Suprapubic skin (tissue), 4 donors: ENCODE measurements at regions not wholly inside any gene's neighbourhood (a gene's known extent, or its start where the extent isn't known, plus 50 kb on each side); places are given as distances from the start of the nearest gene placed in this dataset.

Source experiments
- EP300 ChIP-seq: sonication (generic); formaldehyde crosslinking; IDR thresholded peaks from one replicate; pipeline ENCODE4 v1.6.1; 2017; ENCODE audit warnings: antibody characterized with exemption
- POLR2A ChIP-seq, 2 donors: fragments of 450-650 bp; IDR thresholded peaks; one replicate each; pipeline ENCODE4 v1.6.1; 2017; ENCODE audit warnings: antibody characterized with exemption in 2 of 2, mild to moderate bottlenecking in 2 of 2, moderate library complexity in 2 of 2
- POLR2AphosphoS5 ChIP-seq, 3 donors: sonication (generic); formaldehyde crosslinking; IDR thresholded peaks; one replicate each; pipeline ENCODE4 v1.6.1; 2017; ENCODE audit warnings: antibody characterized with exemption in 3 of 3
- TF ChIP-seq, protein P1 (sequence below), 2 donors: fragments of 200-600 bp in 1 of 2; fragments of 450-650 bp in 1 of 2; sonication (generic) in 1 of 2; IDR thresholded peaks; one replicate each; pipeline ENCODE4 v1.5.1; 2016 to 2019; ENCODE audit warnings: antibody characterized with exemption in 2 of 2, mild to moderate bottlenecking in 1 of 2, moderate library complexity in 1 of 2

DNA sequence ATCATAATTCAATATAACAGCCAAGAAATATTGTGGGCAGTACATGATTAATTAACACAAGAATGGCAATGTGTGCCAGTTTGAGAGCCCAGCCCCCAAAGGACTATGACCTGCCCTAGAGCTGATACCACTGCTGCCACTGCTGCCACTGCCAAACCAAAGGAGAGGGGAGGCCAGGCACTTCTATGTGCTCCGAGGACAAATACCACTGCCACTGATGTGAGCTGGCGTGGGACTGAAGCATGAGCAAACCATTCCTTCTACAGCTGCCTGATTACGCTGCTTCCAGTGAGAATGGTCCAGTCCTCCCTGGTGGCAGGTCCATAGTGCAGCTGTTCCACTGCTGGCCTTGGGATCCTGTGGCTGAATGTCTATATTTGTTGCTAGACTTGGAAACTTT is 392.2 kb downstream of the CCDC85A start:
- TF ChIP-seq POLR2A (IDR thresholded peaks at IDR 0.05) (no peak), EP300 (no peak), POLR2AphosphoS5 (IDR thresholded peaks at IDR 0.05) (no peak)
- TF ChIP-seq, protein P1, sequence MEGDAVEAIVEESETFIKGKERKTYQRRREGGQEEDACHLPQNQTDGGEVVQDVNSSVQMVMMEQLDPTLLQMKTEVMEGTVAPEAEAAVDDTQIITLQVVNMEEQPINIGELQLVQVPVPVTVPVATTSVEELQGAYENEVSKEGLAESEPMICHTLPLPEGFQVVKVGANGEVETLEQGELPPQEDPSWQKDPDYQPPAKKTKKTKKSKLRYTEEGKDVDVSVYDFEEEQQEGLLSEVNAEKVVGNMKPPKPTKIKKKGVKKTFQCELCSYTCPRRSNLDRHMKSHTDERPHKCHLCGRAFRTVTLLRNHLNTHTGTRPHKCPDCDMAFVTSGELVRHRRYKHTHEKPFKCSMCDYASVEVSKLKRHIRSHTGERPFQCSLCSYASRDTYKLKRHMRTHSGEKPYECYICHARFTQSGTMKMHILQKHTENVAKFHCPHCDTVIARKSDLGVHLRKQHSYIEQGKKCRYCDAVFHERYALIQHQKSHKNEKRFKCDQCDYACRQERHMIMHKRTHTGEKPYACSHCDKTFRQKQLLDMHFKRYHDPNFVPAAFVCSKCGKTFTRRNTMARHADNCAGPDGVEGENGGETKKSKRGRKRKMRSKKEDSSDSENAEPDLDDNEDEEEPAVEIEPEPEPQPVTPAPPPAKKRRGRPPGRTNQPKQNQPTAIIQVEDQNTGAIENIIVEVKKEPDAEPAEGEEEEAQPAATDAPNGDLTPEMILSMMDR (IDR thresholded peaks at IDR 0.05): no peak
